Body of pancreas (tissue), 4 donors: ENCODE measurements at regions not wholly inside any gene's neighbourhood (a gene's known extent, or its start where the extent isn't known, plus 50 kb on each side); places are given as distances from the start of the nearest gene placed in this dataset.

Source experiments
- POLR2A ChIP-seq, 3 donors: fragments of 450-650 bp; IDR thresholded peaks; one replicate each; pipeline ENCODE4 v1.6.1; 2016; ENCODE audit warnings: antibody characterized with exemption in 3 of 3, mild to moderate bottlenecking in 2 of 3
- TF ChIP-seq, protein P1 (sequence below), 7 experiments: fragments of 450-650 bp in 4 of 7; fragments of 200-600 bp in 3 of 7; sonication (generic) in 3 of 7; IDR thresholded peaks; one replicate each; pipeline ENCODE4 v1.5.1; 2016 to 2019; ENCODE audit warnings: antibody characterized with exemption in 7 of 7

DNA sequence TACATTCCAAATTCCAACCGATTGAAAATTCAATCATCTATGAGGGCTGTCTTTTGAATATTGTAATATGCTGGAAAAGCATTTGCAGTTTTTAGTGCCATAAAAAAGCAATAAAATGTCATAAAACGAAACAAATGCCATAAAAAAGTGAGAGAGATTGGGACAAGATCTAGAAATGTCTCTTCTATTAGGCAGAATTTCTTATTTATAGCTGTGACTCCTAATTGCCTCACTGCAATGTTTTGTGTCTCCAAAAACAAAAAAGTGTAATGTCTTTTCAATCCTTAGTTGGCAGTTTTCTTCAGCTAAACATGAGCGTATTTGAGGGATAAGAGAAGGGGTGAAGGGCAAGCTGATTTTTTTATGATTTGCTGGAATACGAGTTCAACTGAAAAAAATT is 153.9 kb downstream of the NAF1 start:
- TF ChIP-seq, protein P1, sequence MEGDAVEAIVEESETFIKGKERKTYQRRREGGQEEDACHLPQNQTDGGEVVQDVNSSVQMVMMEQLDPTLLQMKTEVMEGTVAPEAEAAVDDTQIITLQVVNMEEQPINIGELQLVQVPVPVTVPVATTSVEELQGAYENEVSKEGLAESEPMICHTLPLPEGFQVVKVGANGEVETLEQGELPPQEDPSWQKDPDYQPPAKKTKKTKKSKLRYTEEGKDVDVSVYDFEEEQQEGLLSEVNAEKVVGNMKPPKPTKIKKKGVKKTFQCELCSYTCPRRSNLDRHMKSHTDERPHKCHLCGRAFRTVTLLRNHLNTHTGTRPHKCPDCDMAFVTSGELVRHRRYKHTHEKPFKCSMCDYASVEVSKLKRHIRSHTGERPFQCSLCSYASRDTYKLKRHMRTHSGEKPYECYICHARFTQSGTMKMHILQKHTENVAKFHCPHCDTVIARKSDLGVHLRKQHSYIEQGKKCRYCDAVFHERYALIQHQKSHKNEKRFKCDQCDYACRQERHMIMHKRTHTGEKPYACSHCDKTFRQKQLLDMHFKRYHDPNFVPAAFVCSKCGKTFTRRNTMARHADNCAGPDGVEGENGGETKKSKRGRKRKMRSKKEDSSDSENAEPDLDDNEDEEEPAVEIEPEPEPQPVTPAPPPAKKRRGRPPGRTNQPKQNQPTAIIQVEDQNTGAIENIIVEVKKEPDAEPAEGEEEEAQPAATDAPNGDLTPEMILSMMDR (IDR thresholded peaks at IDR 0.05) = no peak
- TF ChIP-seq POLR2A (IDR thresholded peaks at IDR 0.05) = no peak
